ENCODE measurements at regions not wholly inside any gene's neighbourhood (a gene's known extent, or its start where the extent isn't known, plus 50 kb on each side); places are given as distances from the start of the nearest gene placed in this dataset.
A peak's percentile ranks its signal among the peaks of the same experiment; 100 is the strongest.

DNA sequence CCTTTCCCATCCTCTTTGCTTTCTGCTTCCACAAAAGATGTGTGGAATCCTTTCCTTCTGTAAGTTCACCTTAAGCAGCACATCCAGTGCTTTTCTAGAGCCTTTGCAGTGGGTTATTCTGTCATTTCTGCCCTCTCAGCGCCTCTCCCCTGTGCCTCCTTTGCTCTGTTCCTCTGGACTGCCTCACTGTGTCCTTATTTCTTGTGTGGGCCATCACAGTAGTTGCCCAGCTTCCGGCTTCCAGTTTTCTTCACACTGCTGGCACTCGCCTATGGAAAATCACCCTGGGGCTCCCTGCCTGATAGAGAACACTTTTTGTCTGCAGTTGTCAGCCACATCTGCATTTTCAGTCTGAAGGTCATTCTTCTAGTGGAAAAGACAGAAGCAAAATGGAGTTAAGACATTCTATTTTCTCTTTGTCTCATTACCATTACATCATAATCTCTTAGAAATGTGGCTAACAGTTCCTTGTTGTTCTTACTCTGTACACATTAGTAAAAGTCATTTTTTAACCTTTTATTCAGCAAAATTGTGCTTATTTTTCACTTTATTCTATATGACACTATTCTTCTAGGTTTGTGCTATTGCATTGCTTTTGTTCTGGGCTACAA is 64.1 kb upstream of the ZNF608 start:
- no peak overlapping the region for H2AFZ ChIP-seq (ENCODE audit: low read length)

DNA sequence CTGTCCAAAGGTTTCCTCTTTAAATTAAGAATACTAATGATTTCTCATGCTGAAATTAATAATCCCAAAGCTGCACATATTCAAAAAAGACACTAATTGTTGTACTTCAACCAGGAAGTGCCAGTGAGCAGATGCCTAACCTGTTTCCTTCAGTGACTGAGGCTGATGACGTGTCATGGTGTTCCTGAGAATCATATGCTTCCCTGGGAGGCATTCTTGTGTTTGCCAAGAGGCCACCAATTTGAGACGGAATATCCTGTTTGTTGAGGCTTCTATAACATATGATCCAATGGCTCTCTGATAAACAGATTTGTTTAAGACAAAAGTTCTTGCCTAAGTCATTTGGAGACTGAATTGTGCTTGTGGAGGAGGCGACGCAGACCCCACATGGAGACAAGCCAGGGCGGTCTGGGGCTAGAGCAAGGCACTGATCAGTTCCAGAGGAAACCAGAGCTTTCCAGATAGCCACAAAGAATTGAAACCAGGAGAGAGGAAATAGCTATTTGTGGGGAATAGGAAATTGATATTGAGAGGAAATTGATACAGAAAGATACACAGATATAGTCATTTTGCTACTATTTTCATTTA is 66.4 kb upstream of the ZNF608 start:
- Histone ChIP-seq H3K79me2 (ENCODE audit: low read length) (no peaks in the 10 kb centered on the region), H4K20me1 (ENCODE audit: low read length) (no peaks in the 10 kb centered on the region), H2AFZ (ENCODE audit: low read length) (peak overlapping the region; percentile 33), H3K4me3 (ENCODE audit: low read length) (no peak overlapping the region), H3K27me3 (ENCODE audit: low read length) (no peaks in the 10 kb centered on the region), H3K27ac (ENCODE audit: low read length) (no peak overlapping the region), H3K9me2 (replicated peaks; ENCODE audit: low read length) (no peaks in the 10 kb centered on the region), H3K4me1 (ENCODE audit: insufficient read depth, low read length) (0 out of 2 replicates have a peak, but pooled peaks cover 4% of the 10 kb centered on the region), H3K9me3 (ENCODE audit: low read length) (no peaks in the 10 kb centered on the region), H3K36me3 (ENCODE audit: low read depth, low read length) (no peaks in the 10 kb centered on the region), H3K4me2 (ENCODE audit: low read length) (no peak overlapping the region), H3F3A (ENCODE audit: low read length, unreplicated experiment) (no peaks in the 10 kb centered on the region), H3K9ac (ENCODE audit: low read length) (no peak overlapping the region)
- ChIA-PET POLR2A (ENCODE audit: unreplicated experiment) (no interaction called here), CTCF (no interaction called here)
- intact Hi-C loops (cut with micrococcal nuclease) = no loop called here
- TF ChIP-seq, protein P1, sequence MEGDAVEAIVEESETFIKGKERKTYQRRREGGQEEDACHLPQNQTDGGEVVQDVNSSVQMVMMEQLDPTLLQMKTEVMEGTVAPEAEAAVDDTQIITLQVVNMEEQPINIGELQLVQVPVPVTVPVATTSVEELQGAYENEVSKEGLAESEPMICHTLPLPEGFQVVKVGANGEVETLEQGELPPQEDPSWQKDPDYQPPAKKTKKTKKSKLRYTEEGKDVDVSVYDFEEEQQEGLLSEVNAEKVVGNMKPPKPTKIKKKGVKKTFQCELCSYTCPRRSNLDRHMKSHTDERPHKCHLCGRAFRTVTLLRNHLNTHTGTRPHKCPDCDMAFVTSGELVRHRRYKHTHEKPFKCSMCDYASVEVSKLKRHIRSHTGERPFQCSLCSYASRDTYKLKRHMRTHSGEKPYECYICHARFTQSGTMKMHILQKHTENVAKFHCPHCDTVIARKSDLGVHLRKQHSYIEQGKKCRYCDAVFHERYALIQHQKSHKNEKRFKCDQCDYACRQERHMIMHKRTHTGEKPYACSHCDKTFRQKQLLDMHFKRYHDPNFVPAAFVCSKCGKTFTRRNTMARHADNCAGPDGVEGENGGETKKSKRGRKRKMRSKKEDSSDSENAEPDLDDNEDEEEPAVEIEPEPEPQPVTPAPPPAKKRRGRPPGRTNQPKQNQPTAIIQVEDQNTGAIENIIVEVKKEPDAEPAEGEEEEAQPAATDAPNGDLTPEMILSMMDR (conservative IDR thresholded peaks at IDR 0.05; ENCODE audit: low read depth, low read length) = no peak
- no peak for TF ChIP-seq EZH2phosphoT487 (IDR thresholded peaks at IDR 0.05; ENCODE audit: borderline replicate concordance, low read length)
- no peak for TF ChIP-seq EZH2 (IDR thresholded peaks at IDR 0.05; ENCODE audit: low read length, unreplicated experiment)
- no peak for ATAC-seq
- no TSS peak for BruUV-seq (replicated peaks)
- peak; percentile 44 for DNase-seq

More for the DNA sequence above, 64.1 kb upstream of the ZNF608 start:
- intact Hi-C loops (cut with micrococcal nuclease) = no loop called here
- Histone ChIP-seq H3K27me3 (ENCODE audit: low read length) (no peaks in the 10 kb centered on the region), H3K4me3 (ENCODE audit: low read length) (no peak overlapping the region), H3K9ac (ENCODE audit: low read length) (no peak overlapping the region), H3F3A (ENCODE audit: low read length, unreplicated experiment) (no peaks in the 10 kb centered on the region), H3K9me2 (replicated peaks; ENCODE audit: low read length) (no peaks in the 10 kb centered on the region), H3K79me2 (ENCODE audit: low read length) (no peaks in the 10 kb centered on the region), H4K20me1 (ENCODE audit: low read length) (no peaks in the 10 kb centered on the region), H3K27ac (ENCODE audit: low read length) (no peak overlapping the region), H3K4me1 (ENCODE audit: insufficient read depth, low read length) (0 out of 2 replicates have a peak, but pooled peaks cover 4% of the 10 kb centered on the region), H3K9me3 (ENCODE audit: low read length) (no peaks in the 10 kb centered on the region), H3K4me2 (ENCODE audit: low read length) (no peak overlapping the region), H3K36me3 (ENCODE audit: low read depth, low read length) (no peaks in the 10 kb centered on the region)
- no peak for ATAC-seq
- no TSS peak for BruUV-seq (replicated peaks)
- DNase-seq = no peak
- CTCF ChIA-PET = no interaction called here
- TF ChIP-seq EZH2 (IDR thresholded peaks at IDR 0.05; ENCODE audit: low read length, unreplicated experiment) = no peak
- TF ChIP-seq, protein P1 (conservative IDR thresholded peaks at IDR 0.05; ENCODE audit: low read depth, low read length) = no peak
- POLR2A ChIA-PET (ENCODE audit: unreplicated experiment) = no interaction called here

DNA sequence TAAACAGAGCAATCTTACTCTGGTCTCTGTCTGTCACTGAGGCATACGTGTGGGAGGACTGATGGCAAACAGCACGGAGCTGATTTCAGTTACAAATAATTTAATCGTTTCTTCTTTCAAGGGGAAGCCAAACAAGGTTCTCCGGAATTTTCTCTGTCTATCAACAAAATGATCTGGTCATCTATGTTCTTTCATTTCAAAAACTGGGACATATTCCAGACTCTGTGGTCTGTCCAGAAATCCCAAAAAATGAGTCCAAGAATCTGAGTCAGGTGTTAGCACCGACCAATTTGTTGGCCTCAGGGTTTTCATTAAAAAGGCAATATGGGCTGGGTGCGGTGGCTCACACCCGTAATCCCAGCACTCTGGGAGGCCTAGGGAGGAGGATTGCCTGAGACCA is 69.9 kb upstream of the ZNF608 start:
- H4K20me1 ChIP-seq (ENCODE audit: low read length) = no peaks in the 10 kb centered on the region
- no peaks in the 10 kb centered on the region for H3K27me3 ChIP-seq (ENCODE audit: low read length)
- H3K4me3 ChIP-seq (ENCODE audit: low read length) = no peak overlapping the region
- no peaks in the 10 kb centered on the region for H3F3A ChIP-seq (ENCODE audit: low read length, unreplicated experiment)
- DNase-seq (no peak), ATAC-seq (no peak)
- no TSS peak for BruUV-seq (replicated peaks)
- POLR2A ChIA-PET (ENCODE audit: unreplicated experiment) = no interaction called here
- 0 out of 2 replicates have a peak, but pooled peaks cover 4% of the 10 kb centered on the region for H3K4me1 ChIP-seq (ENCODE audit: insufficient read depth, low read length)
- no peak for TF ChIP-seq EZH2 (IDR thresholded peaks at IDR 0.05; ENCODE audit: low read length, unreplicated experiment)
- no peak for TF ChIP-seq EZH2phosphoT487 (IDR thresholded peaks at IDR 0.05; ENCODE audit: borderline replicate concordance, low read length)
- TF ChIP-seq, protein P1 (conservative IDR thresholded peaks at IDR 0.05; ENCODE audit: low read depth, low read length) = no peak
- CTCF ChIA-PET = no interaction called here
- no peaks in the 10 kb centered on the region for H3K9me2 ChIP-seq (replicated peaks; ENCODE audit: low read length)
- no peaks in the 10 kb centered on the region for H3K9me3 ChIP-seq (ENCODE audit: low read length)
- no peaks in the 10 kb centered on the region for H3K36me3 ChIP-seq (ENCODE audit: low read depth, low read length)
- H3K9ac ChIP-seq (ENCODE audit: low read length) = no peak overlapping the region
- intact Hi-C loops (cut with micrococcal nuclease) = no loop called here
- H3K27ac ChIP-seq (ENCODE audit: low read length) = no peak overlapping the region
- H3K79me2 ChIP-seq (ENCODE audit: low read length) = no peaks in the 10 kb centered on the region
- H2AFZ ChIP-seq (ENCODE audit: low read length) = no peak overlapping the region
- H3K4me2 ChIP-seq (ENCODE audit: low read length) = no peak overlapping the region
